GM12878 (cell line): ENCODE measurements at regions not wholly inside any gene's neighbourhood (a gene's known extent, or its start where the extent isn't known, plus 50 kb on each side); places are given as distances from the start of the nearest gene placed in this dataset.

ENCODE experiments used
- ATAC-seq: fragments of 200-7000 bp; cut with Tn5 transposase; 3 replicates; pipeline ENCODE4 v1.9.1; 2020; ENCODE audit warnings: mild to moderate bottlenecking, moderate library complexity
- BruUV-seq: library from RNA; stranded (reverse); fragments of 400-500 nt; replicated peaks from 2 replicates; lab custom pipeline; 2021; lab: Mats Ljungman, UMichigan
- CTCF ChIA-PET: fragments of 300-600 bp; sonication (Branson Sonifier 250); formaldehyde crosslinking; extraction: SDS; loops from one replicate; lab custom pipeline; 2021; ENCODE audit warnings: inconsistent platforms; lab: Yijun Ruan, JAX
- POLR2A ChIA-PET: fragments of 350-600 bp; formaldehyde crosslinking; extraction: SDS; loops from one replicate; lab custom pipeline; 2021; ENCODE audit warnings: inconsistent platforms; lab: Charles Lee
- RAD21 ChIA-PET: fragments of 300-600 bp; sonication (Branson Sonifier 250); formaldehyde crosslinking; loops from one replicate; lab custom pipeline; 2023; ENCODE audit warnings: antibody characterized with exemption; ENCODE audit not compliant: unreplicated experiment; lab: Charles Lee
- SMC1A ChIA-PET: fragments of 300-600 bp; sonication (Branson Sonifier 250); formaldehyde crosslinking; loops from one replicate; lab custom pipeline; 2023; ENCODE audit not compliant: unreplicated experiment, uncharacterized antibody; lab: Charles Lee
- DNase-seq: peaks from one replicate; pipeline ENCODE4 v3.0.0-alpha.2; 2011; ENCODE audit warnings: low read depth, low spot score
- FAIRE-seq: peaks from 3 replicates; lab custom pipeline; 2011; peaks lifted over from hg19 to GRCh38; lab: Jason Lieb, UNC
- H2AFZ ChIP-seq: 2 replicates; pipeline ENCODE4 v1.6.0; 2011; ENCODE audit warnings: low read depth, low read length, control low read depth; ENCODE audit not compliant: control insufficient read depth
- H3K27ac ChIP-seq: 2 replicates; pipeline ENCODE4 v1.5.1; 2011; ENCODE audit warnings: control low read depth; ENCODE audit not compliant: control insufficient read depth, insufficient read depth
- H3K27me3 ChIP-seq, 2 experiments: replicated peaks in 1 of 2; 2 replicates each; pipeline versions ENCODE4 v1.6.0 to v1.6.1; 2011; ENCODE audit warnings: low read length in 1 of 2; ENCODE audit not compliant: control insufficient read depth in 2 of 2, insufficient read depth in 2 of 2
- H3K36me3 ChIP-seq, 2 experiments: 2 replicates each; pipeline ENCODE4 v1.5.1; 2011; ENCODE audit warnings: low read length in 1 of 2; ENCODE audit not compliant: control insufficient read depth in 2 of 2, insufficient read depth in 2 of 2
- H3K4me1 ChIP-seq: 2 replicates; pipeline ENCODE4 v1.6.1; 2011; ENCODE audit warnings: mild to moderate bottlenecking, low read length, moderate library complexity, mixed read lengths; ENCODE audit not compliant: control insufficient read depth, insufficient read depth
- H3K4me2 ChIP-seq: 2 replicates; pipeline ENCODE4 v1.6.0; 2011; ENCODE audit warnings: control low read depth; ENCODE audit not compliant: control insufficient read depth, insufficient read depth
- H3K4me3 ChIP-seq: fragments of 200-600 bp; sonication (generic); 2 replicates; pipeline ENCODE4 v1.5.1; 2016
- H3K79me2 ChIP-seq: 2 replicates; pipeline ENCODE4 v1.6.0; 2011; ENCODE audit warnings: low read length; ENCODE audit not compliant: control insufficient read depth, insufficient read depth
- H3K9ac ChIP-seq: 2 replicates; pipeline ENCODE4 v1.8.0; 2011; ENCODE audit warnings: low read length, control low read depth, mixed read lengths; ENCODE audit not compliant: control insufficient read depth, insufficient read depth
- H3K9me3 ChIP-seq: replicated peaks from 3 replicates; pipeline ENCODE4 v1.5.1; 2011; ENCODE audit warnings: mild to moderate bottlenecking, low read length; ENCODE audit not compliant: control insufficient read depth, insufficient read depth
- H4K20me1 ChIP-seq: 2 replicates; pipeline ENCODE4 v1.6.0; 2011; ENCODE audit not compliant: control insufficient read depth, insufficient read depth
- GABPA ChIP-seq: IDR thresholded peaks from 2 replicates; pipeline ENCODE4 v1.6.1; 2014; ENCODE audit warnings: antibody characterized with exemption, low read depth, mild to moderate bottlenecking, inconsistent platforms
- HDGF ChIP-seq: fragments of 450-650 bp; IDR thresholded peaks from 2 replicates; pipeline ENCODE4 v1.6.1; 2016; ENCODE audit warnings: antibody characterized with exemption
- KAT2A ChIP-seq: conservative IDR thresholded peaks from 2 replicates; pipeline ENCODE4 v1.6.1; 2011; ENCODE audit warnings: low read depth, low read length; ENCODE audit not compliant: control insufficient read depth
- LARP7 ChIP-seq: fragments of 450-650 bp; IDR thresholded peaks from 2 replicates; pipeline ENCODE4 v1.6.1; 2017; ENCODE audit warnings: mild to moderate bottlenecking
- NFYA ChIP-seq: IDR thresholded peaks from 2 replicates; pipeline ENCODE4 v1.6.1; 2011; ENCODE audit warnings: low read depth, mild to moderate bottlenecking, low read length, improper control_type of control experiment, borderline replicate concordance
- NR2C1 ChIP-seq: fragments of 450-650 bp; IDR thresholded peaks from 2 replicates; pipeline ENCODE4 v1.6.1; 2017; ENCODE audit warnings: antibody characterized with exemption, mild to moderate bottlenecking, moderate library complexity
- NR2F1 ChIP-seq: fragments of 450-650 bp; conservative IDR thresholded peaks from 2 replicates; pipeline ENCODE4 v1.6.1; 2017; ENCODE audit warnings: mild to moderate bottlenecking
- POLR2AphosphoS5 ChIP-seq: IDR thresholded peaks from 2 replicates; pipeline ENCODE4 v1.6.1; 2011; ENCODE audit warnings: mild to moderate bottlenecking, low read length, inconsistent platforms
- RBBP5 ChIP-seq: fragments of 200-600 bp; sonication (generic); conservative IDR thresholded peaks from 2 replicates; pipeline ENCODE4 v1.6.1; 2016
- RCOR1 ChIP-seq: conservative IDR thresholded peaks from 2 replicates; pipeline ENCODE4 v1.6.1; 2012; ENCODE audit warnings: low read depth, low read length, improper control_type of control experiment
- SIN3A ChIP-seq: IDR thresholded peaks from 2 replicates; pipeline ENCODE4 v1.6.1; 2012; ENCODE audit warnings: low read depth, low read length, improper control_type of control experiment
- SREBF1 ChIP-seq: IDR thresholded peaks from 2 replicates; pipeline ENCODE4 v1.6.1; 2012; ENCODE audit warnings: mild to moderate bottlenecking, low read length
- SRF ChIP-seq, 2 experiments: IDR thresholded peaks; 2 replicates each; pipeline ENCODE4 v1.6.1; 2011; ENCODE audit warnings: low read depth in 2 of 2, low read length in 2 of 2, mild to moderate bottlenecking in 1 of 2, moderate library complexity in 1 of 2
- TCF3 ChIP-seq: IDR thresholded peaks from 2 replicates; pipeline ENCODE4 v1.6.1; 2012; ENCODE audit warnings: low read depth, mild to moderate bottlenecking, low read length, borderline replicate concordance; ENCODE audit not compliant: insufficient read depth
- WRNIP1 ChIP-seq: IDR thresholded peaks from 2 replicates; pipeline ENCODE4 v1.6.1; 2011; ENCODE audit warnings: low read depth, low read length, improper control_type of control experiment, borderline replicate concordance
- ZNF207 ChIP-seq: fragments of 450-650 bp; IDR thresholded peaks from 2 replicates; pipeline ENCODE4 v1.6.1; 2014; ENCODE audit warnings: antibody characterized with exemption, mild to moderate bottlenecking, borderline replicate concordance
- ZNF384 ChIP-seq: IDR thresholded peaks from 2 replicates; pipeline ENCODE4 v1.6.1; 2012; ENCODE audit warnings: low read depth, mild to moderate bottlenecking, low read length, improper control_type of control experiment, borderline replicate concordance
- WGBS: methylation state at CpG from one replicate; pipeline ENCODE4 v1.1.6; 2016; ENCODE audit warnings: low lambda C conversion rate; ENCODE audit not compliant: insufficient replicate concordance, insufficient coverage; ENCODE audit errors: missing lambda C conversion rate; 5-methylcytosine and 5-hydroxymethylcytosine counted together
- in situ Hi-C: fragments of 300-500 bp; cut with MboI; formaldehyde crosslinking; loops from 9 replicates; pipeline ENCODE4 v1.14.3; 2018; ENCODE audit warnings: mixed read lengths
- intact Hi-C: fragments of 100-400 bp; cut with micrococcal nuclease; formaldehyde crosslinking; loops from one replicate; pipeline ENCODE4 v1.14.2; 2022; ENCODE audit not compliant: unreplicated experiment

GRCh38 chr9:16255217-16255616 is 615.3 kb downstream of the BNC2 start:
- Histone ChIP-seq H4K20me1 (no peaks in the 10 kb centered on the region), H3K36me3 (no peaks in the 10 kb centered on the region), H3K4me1 (no peaks in the 10 kb centered on the region), H2AFZ (no peak overlapping the region), H3K4me3 (no peak overlapping the region), H3K9me3 (no peaks in the 10 kb centered on the region), H3K4me2 (no peak overlapping the region), H3K9ac (no peak overlapping the region), H3K27ac (no peak overlapping the region), H3K27me3 (no peaks in the 10 kb centered on the region), H3K79me2 (no peaks in the 10 kb centered on the region)
- RAD21 ChIA-PET, result interaction anchor here (1.7 kb wide), 1 partner anchor 16 kb away, joined by 5 read pairs; no protein-coding TSS in a partner anchor
- DNase-seq (no peak), FAIRE-seq (no peak), ATAC-seq (no peak)
- intact Hi-C loops (no loop called here), in situ Hi-C loops (no loop called here)
- POLR2A ChIA-PET, result no interaction called here
- SMC1A ChIA-PET, result interaction anchor here (0.6 to 1.2 kb wide), 3 partner anchors 12 to 105 kb away, joined by 3 to 4 read pairs (median 3); no protein-coding TSS in a partner anchor
- BruUV-seq, result no TSS peak
- WGBS, result 0% methylated on average over 4 of the region's 4 CpGs
- CTCF ChIA-PET, result no interaction called here
- TF ChIP-seq NFYA, result no peak
- TF ChIP-seq KAT2A, result no peak
- no peak for TF ChIP-seq ZNF207
- no peak for TF ChIP-seq SIN3A
- TF ChIP-seq GABPA, result no peak
- no peak for TF ChIP-seq NR2C1
- no peak for TF ChIP-seq ZNF384
- TF ChIP-seq RCOR1, result no peak
- TF ChIP-seq HDGF, result no peak
- TF ChIP-seq SREBF1, result no peak
- TF ChIP-seq LARP7, result no peak
- TF ChIP-seq NR2F1, result no peak
- no peak for TF ChIP-seq RBBP5
- TF ChIP-seq SRF (IDR thresholded peaks at IDR 0.05; ENCODE audit: low read depth in 2 of 2, low read length in 2 of 2), result no peak
- no peak for TF ChIP-seq POLR2AphosphoS5
- no peak for TF ChIP-seq WRNIP1
- TF ChIP-seq TCF3, result no peak
